Testis (tissue), 2 donors: ENCODE measurements at regions not wholly inside any gene's neighbourhood (a gene's known extent, or its start where the extent isn't known, plus 50 kb on each side); places are given as distances from the start of the nearest gene placed in this dataset.

Experiments used
- POLR2A ChIP-seq: fragments of 450-650 bp; IDR thresholded peaks from one replicate; pipeline ENCODE4 v1.6.1; 2017; ENCODE audit warnings: antibody characterized with exemption, mild to moderate bottlenecking, moderate library complexity
- TF ChIP-seq, protein P1 (sequence below), 3 experiments: fragments of 450-650 bp in 2 of 3; fragments of 200-600 bp in 1 of 3; sonication (generic) in 1 of 3; IDR thresholded peaks; one replicate each; pipeline ENCODE4 v1.5.1; 2016 to 2019; ENCODE audit warnings: antibody characterized with exemption in 3 of 3, mild to moderate bottlenecking in 2 of 3, moderate library complexity in 1 of 3

DNA sequence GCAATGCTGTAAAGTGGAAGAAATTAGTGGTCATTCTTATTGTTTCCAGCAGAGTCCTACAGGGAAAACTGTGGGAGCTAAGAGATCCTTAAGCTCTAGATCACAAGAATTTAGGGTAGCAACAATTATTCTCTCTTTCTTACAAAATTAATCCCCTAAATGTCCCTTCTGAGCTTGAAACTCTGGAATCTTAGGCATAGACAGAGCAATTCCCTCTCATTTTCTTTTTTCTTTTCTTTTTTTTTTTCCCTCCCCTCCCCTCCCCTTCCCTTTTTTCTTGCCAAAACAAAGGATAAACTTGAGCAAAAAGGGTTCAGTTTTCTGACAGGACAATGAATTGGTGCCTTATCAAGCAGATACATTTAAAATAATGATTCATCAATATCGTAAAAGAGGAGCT is 441.0 kb downstream of the DSC3 start:
- TF ChIP-seq, protein P1, sequence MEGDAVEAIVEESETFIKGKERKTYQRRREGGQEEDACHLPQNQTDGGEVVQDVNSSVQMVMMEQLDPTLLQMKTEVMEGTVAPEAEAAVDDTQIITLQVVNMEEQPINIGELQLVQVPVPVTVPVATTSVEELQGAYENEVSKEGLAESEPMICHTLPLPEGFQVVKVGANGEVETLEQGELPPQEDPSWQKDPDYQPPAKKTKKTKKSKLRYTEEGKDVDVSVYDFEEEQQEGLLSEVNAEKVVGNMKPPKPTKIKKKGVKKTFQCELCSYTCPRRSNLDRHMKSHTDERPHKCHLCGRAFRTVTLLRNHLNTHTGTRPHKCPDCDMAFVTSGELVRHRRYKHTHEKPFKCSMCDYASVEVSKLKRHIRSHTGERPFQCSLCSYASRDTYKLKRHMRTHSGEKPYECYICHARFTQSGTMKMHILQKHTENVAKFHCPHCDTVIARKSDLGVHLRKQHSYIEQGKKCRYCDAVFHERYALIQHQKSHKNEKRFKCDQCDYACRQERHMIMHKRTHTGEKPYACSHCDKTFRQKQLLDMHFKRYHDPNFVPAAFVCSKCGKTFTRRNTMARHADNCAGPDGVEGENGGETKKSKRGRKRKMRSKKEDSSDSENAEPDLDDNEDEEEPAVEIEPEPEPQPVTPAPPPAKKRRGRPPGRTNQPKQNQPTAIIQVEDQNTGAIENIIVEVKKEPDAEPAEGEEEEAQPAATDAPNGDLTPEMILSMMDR (IDR thresholded peaks at IDR 0.05): no peak
- TF ChIP-seq POLR2A: no peak
